DMS 273 (cell line): ENCODE measurements at regions not wholly inside any gene's neighbourhood (a gene's known extent, or its start where the extent isn't known, plus 50 kb on each side); places are given as distances from the start of the nearest gene placed in this dataset.
A peak's percentile ranks its signal among the peaks of the same experiment; 100 is the strongest.

Experiments
- DNase-seq: peaks from one replicate; lab custom pipeline; 2025; ENCODE audit not compliant: unreplicated experiment; lab: John Stamatoyannopoulos, UW

DNA sequence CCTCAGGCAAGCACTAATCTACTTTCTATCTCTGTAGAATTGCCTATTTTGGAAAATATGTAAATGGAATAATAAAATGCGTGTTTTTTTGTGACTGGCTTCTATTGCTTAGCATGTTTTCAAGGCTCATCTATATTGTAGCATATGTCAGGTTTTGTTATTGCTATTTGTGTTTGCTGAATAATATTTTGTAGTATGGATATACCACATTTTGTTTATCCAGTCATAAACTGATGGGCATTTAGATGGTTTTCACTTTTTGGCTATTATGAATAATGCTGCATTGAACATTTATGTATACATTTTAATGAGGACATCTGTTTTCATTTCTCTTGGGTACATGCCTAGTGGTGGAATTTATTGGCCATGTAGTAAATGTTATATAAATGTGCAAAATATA lies 183.3 kb upstream of the ZP4 start:
- no peak for DNase-seq

DNA sequence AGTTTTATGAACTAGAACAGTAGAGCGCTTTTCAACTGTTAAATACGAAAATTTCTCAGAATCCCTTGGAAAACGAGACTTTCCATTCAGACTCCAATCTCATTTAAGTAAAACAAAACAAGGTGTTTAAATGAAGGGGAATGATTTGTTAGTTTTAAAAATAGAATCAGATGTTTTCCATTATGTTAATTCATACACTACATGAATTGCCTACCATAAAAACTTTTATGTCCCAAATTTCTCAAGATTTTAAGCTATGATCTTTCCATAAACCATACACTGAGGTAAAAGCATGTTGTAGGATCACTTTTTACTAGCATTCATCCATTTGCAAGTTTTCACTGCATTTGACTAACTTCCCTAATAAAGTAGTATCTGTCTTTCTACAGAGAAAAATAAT lies 180.3 kb upstream of the ZP4 start:
- no peak for DNase-seq

DNA sequence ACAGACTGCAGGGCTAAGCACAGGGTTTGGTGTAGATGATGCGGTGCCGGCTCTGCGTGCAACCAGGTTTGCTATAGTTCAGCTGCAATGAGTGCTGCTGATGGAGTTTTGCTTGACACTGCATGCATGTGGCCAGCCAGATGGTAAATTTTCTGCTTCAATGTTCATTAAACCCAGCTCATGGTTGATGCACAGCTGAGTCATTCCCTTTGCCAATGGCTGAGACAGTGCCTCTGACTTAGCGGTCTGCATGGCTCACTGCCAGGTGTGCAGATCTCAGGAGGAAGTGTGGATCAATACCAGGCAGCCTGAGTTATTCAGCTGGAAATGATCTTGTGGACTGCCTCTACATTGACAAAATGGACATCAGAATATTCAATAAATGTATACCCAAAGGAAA lies 172.7 kb upstream of the ZP4 start:
- peak; percentile 88 for DNase-seq

DNA sequence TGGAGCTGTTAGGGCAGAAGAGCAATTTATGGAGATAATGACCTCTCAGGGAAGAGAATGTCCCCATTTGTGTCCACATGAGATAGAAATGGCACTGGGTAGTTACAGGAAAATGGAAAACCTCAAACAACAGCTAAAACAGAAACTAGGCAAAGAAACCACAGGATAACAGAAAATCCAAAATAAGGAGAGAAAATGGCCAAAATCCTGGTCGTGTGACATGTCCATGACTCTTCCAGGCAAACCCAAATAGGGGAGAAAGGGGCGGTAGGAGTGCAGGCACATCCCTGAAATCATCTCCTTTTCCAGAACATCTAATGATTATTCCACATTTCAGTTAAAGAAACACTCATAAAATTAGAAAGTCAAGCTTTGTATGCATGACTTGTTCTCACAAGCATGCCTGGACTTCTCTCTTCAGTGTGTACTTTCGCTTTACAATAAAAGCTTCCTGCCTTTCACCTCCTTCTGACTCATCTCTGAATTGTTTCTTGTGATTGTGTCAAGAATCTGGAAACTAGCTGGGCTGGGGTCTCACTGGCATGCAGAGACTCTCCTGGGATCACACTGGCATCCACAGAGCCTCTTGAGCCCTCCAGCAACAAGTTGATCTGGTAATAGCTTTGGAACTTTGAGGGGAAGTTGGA lies 171.4 kb upstream of the ZP4 start:
- no peak for DNase-seq

DNA sequence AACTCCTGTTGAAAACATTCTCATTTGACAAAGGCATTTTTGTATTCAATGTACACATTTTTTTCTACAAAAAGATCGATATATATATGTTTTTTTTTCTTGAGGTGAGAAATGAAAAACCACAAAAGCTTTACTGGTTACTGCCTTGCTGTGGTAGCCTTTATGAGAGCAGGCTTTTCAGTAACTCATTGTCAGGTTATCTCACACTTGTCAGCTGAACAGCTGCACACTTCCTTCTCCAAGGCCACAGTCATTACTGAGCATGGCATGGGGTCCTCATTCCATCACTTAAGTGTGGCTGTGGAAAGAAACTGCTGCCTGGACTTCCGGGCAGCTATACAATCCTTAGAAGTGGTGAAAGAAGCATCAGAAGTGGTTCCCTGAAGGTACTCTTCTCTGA lies 169.3 kb upstream of the ZP4 start:
- peak; percentile 1 for DNase-seq

DNA sequence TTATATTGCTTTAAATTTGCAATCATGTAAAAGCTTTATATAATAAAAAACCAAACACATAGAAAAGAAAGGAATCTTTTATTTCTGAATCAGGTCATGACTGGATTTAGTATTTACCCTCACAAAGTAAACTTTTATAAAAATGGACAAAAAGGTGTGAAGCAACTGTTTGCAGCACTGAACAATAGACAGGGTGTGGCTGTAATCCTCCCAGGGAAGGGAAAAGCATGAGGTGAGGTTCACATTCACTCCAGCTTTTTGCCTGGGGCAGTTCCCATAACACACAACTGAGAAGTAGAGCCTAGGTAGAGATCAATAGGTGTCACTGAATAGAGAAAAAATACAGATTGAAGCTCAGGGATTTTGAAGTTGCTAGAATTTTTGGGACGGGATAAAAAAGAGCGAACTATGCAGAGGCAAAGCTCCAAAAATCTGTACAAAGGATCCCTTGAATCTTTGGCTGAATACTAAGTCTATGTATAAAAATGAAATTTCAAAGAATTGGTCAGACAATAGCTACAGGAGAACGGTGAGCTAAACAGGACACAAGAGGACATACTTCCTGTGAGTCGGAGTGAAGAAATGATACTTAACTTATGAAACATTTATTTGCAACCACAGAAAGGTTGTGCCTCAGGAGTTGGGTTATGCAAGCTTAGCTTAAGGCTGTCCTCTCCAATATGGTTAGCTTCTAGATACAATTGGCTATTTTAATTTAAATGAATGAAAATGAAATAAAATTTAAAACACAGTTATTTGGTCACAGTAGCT lies 162.0 kb upstream of the ZP4 start:
- DNase-seq, result no peak

DNA sequence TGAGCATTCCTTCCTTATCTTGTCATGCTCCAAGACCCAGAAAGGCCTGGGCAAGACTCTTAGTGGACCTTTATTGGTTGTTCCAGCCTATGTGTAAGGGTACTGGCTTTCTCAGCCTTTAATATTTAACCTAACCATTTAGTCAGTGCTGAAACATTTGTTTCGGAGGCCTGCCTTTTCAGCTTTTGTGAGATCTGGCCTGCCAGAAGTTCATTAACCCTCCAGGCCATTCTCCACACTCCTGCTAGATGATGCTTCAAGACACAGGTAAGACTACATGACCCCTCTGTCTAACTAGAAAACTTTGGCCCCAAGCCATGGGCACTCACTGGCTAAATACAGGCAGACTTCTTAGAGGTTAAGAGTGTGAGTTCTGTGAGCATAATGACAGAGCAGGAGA lies 138.4 kb upstream of the ZP4 start:
- no peak for DNase-seq

DNA sequence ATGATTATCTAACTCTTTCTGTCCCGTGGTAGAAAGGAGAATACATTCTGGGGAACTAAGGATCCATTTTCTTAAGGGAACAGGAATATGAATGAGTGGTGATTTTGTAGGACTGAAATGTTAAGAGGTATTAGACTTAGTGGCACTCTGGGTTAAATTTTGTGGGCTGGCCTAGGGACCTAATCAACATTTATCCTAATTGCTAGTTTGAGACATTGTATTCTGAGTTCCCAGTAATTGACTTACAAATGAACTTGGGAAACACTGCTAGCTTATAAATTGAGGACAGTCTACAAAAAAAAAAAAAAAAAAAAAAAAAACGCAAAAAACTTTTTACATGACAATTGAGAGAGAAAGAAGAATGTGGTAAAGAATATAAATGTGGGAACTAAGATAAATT lies 136.6 kb upstream of the ZP4 start:
- DNase-seq, result no peak

DNA sequence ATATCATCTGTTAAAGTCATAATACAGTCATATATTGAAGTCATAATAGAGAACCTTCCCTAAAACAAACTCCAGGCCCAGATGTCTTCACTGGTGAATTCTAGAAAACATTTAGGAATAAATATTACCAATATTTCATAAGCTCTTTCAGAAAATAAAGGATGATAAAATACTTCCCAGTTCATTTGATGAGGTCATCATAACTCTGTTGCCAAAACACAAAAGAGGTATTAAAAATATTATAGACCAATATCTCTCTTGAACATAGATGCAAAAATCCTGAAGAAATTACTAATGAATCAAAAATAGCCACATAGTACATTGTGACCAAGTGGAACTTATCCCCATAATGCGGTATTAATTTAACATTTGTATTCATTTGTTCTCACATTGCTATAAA lies 132.4 kb upstream of the ZP4 start:
- DNase-seq, result no peak

DNA sequence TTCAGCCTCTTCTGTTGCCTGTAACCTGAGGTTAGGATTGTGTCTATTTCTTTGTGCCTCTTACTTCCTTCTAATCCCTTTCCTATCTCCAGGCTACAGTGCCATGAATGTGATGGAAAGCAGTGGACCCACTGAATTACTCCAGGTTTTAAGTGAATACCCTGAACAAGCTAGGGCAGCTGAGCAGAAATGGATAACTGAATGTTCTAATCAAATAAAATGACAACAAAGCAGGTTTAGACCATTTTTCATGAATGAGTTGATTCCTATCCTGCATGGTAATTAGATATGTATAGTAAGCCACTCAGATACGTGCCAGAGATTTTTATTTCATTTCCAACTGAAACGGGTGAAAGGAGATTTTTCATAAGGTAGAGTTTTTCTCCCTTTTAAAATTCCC lies 127.5 kb upstream of the ZP4 start:
- DNase-seq, result no peak

DNA sequence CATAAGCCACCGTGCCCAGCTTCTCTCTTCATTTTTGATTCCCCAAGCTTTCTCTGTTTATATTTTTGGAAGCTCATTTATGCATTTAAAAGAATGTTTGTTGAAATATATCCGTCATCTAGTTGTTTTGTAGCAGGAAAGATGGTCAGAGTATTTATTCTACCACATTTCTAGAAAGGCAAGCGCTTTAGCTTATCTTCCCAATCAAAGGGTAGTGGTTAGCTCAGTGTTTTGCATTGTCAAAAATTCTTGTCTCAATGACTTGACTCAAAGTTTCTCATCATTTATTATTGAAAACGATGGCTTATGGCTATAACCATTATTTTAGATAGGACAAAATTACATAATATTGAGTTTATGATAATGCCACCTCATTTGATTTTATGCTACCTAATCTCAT lies 116.1 kb upstream of the ZP4 start:
- DNase-seq, result no peak

DNA sequence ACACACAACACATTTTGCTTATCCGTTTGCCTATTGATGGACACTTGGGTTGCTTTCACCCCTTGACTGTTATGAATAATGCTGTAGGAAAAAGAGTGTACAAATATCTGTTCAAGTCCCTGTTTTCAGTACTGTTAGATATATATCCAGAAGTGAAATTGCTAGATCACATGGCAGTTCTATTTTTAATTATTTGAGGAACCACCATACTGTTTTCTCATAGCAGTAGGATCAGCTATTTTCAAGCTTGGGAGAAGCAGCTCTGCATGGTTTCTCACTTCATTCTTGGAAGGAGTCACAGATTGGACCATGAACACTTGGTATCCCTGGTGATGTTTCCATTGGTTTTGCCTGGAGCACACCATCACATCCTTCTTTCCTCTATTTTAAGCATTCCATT lies 114.4 kb upstream of the ZP4 start:
- DNase-seq, result no peak

DNA sequence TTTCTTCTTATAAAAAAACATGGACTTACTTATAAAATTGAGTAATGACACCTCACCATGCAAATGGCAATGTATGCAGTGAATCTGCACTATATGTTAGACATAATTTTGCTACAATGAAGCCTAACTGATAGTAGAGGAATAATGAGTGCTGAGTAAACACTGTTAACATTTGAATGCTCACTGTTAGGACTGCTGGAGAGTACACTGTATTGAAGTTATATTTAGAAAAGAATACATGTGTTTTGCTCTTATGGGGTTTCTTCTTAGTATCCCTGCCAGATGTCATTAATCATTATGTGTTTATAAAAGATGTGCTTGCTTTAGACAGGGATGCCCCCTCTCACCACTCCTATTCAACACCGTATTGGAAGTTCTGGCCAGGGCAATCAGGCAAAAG lies 111.1 kb upstream of the ZP4 start:
- DNase-seq, result no peak

DNA sequence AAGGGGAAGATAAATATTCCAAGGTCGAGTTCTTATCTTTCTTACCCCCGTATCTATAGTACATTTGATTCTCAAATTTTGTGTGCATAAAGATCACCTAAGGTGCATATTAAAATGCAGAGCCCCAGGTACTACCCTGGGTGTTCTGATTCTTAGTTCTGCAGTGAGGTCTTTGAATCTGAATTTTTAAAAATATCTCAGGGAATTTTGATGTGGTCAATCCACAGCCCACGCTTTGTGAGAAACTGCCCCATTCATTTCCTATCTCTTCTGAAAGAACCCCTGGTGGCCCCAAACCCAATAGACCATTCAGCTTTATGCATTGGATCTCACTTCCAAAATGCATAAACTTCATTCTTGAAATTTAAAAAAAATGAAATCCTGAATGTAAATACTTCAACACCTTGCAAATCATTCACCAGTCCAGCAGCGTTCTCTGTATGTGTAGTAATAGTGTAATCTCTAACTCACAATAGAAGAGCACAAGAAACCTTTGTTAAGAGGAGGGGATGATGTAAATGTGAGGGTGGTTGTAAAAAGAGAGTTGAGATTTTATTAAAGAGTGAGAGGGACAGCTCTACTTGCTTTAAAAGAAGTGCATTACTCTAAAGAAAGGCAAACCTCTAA lies 108.8 kb upstream of the ZP4 start:
- DNase-seq, result no peak

DNA sequence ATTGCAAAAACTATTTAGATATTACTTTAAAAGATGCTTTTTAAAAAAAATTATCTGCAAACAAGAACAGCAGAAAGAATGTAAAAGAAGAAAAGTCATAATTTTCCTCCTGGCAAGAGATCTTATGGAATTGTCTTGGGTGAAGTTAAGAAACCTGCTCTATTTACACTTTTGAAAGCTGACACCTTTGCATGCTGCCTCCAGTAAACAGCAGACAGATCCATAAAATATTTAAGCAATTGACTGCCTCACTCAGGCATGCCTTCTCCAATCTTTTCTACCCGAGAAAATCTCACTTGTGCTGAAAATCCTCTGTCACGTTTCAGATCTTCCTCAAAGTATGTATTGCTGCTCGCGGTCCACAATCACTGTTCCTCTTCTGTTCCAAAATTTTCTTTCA lies 107.9 kb upstream of the ZP4 start:
- DNase-seq, result no peak

DNA sequence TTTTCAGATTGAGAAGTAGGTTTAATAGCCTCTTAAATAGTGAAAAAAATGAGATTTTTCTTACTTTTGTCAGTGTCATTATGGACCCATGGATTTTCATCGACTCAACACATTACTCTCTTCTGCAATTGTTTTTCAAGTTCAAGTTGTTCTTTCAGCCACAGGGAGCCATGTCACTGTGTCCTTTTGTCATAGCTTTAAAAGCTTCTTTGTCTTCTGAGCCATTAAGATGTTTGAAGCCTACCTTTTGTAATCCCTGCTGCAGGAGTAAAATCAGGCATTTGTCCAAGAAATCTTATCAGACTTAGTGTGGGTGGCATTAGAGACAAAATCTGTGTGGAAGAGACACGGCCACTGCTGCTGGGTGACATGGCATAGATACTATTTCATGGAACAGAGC lies 92.8 kb upstream of the ZP4 start:
- DNase-seq, result no peak

DNA sequence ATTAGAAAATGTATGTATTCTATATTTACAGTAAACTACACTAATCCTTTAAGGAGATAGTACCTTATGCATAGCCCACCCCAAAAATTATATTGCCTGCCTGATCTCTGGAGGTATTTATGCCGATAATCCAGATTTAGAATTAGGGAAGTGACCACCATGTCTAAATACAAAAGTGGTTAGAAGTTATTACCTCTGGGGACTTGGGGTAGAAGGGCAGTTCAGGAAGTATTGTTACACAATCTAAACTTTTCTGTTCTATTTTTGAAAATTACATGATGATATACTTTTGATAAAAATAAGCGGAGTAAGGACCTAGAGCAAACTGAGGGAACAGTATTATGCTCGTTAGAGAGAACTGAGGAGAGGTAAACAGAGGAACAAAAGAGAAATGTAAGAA lies 90.5 kb upstream of the ZP4 start:
- DNase-seq, result no peak

DNA sequence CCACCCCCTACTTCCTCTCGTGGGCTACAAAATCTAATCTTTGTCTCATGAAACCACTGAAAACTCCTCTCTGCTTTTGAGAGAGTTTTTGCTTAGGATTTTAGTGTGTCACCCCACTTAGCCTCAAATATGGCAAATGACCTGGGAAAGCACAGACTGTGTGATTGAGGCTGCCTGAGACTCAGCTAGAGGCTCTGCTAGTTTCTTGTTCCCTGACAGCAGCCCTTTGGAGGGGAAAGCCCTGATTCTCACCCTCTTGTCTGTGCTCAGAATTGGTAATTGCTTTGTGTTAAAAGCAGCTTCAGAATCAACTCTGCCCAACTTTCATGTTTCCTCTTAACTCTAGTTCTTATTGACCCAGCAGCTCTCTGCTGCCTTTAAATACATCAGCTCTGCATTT lies 85.6 kb upstream of the ZP4 start:
- no peak for DNase-seq

DNA sequence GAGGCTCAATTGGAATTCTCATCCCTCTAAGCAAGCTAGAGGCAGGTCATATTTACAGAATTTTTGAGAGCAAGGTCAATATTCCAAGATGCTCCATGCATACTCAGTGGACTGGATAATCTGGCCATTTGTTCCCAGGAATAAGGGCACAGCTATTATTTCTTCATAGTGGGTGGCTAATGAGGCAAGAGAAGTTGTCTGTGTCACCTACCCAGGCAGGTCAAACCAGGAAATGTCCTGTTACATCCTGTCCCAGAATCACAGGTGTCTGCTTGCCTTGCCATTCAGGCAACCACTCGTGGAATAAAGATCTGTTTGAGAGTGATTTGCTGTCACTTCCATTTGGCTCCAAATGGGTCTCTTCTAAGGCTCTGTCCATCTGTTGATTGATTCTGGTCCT lies 85.2 kb upstream of the ZP4 start:
- no peak for DNase-seq

DNA sequence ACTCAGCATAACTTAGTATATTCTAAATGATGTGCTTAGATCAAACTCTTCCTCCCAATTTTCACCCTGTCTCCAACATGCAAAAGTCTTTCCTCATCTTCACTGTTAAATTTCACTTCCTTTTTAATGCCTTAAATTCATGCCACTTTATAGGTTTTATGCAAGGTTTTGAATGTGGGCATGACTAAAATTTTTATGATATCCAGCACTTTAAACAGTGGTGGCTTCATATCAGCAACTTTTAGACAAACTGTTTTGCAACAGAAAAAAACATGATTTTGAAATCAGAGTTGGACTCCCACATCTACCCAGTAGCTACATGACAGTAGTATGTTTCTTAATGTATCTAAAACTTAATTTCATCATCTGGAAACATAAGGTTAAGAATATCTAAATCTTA lies 84.7 kb upstream of the ZP4 start:
- DNase-seq, result no peak

DNA sequence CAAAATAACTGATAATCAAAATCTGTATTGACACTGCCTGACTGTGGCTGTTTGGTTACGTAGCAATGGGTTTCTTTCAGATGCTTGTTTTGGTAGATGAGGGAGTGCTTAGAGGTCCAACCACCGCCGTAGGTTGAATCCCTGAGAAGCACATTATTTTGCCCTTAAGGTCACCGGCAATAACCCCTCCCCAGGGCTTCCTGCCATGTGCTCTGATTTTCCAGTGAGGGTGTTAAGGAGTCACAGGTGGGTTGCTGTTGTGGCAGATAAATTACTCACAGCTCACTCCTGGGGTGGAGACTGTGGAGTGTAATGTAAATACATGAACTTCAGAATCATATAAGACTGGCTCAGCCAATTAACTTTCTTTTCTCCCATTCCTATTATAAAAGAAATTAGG lies 81.5 kb upstream of the ZP4 start:
- no peak for DNase-seq

DNA sequence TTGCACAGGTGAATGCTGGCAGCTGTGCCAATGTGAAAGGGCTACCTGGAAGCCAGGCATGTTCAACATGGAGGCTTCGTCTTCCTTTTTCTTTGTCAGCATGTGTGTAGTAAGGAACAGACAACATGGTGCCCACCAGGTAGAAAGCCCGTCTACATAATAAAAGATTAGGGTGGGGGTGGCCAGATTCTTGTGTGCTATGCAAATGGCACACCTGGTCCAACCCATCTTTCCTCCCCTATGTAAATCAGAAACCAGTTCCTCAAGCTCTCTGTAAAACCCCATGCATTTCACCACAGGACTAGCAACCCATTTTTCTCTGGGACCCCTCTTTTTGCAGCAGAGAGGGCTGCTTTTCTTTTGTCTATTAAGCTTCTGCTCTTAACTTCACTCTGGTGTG lies 72.3 kb upstream of the ZP4 start:
- DNase-seq, result no peak

DNA sequence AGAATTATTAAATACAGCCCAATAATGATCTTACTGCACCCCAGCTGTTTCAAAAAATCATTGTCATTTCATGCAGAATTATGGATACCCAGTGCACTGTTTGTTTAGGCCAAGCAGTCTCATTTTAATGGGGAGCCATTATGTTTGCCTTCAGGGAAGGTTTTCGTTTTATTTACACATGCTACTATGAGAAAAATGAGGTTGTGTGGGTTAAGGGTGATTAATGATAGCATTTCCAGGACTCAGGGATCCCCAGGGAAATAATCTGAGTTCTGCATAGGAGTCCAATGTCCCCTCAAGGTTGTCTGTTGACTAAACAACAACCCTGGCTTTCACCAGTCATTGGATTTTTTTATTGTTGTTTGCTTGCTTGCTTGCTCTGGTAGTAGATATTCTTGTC lies 71.0 kb upstream of the ZP4 start:
- no peak for DNase-seq
